Fibroblast of skin of left quadriceps (primary cell): ENCODE measurements at regions not wholly inside any gene's neighbourhood (a gene's known extent, or its start where the extent isn't known, plus 50 kb on each side); places are given as distances from the start of the nearest gene placed in this dataset.
"Not testable (repeated sequence)": the region's sequence is repeated elsewhere in the genome, so short reads cannot be mapped to it uniquely, and the experiment has no call there.

Source experiments
- DNase-seq, 2 experiments: peaks; one replicate each; pipeline ENCODE4 v3.0.0-alpha.2; 2013; ENCODE audit warnings: low read depth in 2 of 2

GRCh38 chr22:47623066-47623762 lies 860.8 kb downstream of the TBC1D22A start:
- DNase-seq, result no peak

DNA sequence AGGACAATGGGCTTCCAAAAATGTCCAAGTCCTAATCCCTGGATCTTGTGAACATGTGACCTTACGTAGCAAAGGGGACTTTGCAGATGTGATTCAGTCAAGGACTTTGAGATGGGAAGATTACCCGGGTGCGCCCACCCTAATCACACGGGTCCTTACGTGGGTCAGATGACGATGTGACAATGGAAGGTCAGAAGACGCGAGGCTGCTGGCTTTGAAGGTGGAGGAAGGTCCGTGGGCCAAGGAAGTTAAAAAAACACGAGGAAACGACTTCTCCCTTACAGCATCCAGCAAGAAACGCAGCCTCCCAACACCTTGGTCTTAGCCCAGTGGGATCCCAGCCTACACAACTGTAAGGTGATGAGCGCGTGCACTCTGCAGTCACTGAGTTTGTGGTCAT lies 860.1 kb downstream of the TBC1D22A start:
- no peak for DNase-seq

GRCh38 chr22:47621253-47621652 lies 858.8 kb downstream of the TBC1D22A start:
- DNase-seq, result no peak

DNA sequence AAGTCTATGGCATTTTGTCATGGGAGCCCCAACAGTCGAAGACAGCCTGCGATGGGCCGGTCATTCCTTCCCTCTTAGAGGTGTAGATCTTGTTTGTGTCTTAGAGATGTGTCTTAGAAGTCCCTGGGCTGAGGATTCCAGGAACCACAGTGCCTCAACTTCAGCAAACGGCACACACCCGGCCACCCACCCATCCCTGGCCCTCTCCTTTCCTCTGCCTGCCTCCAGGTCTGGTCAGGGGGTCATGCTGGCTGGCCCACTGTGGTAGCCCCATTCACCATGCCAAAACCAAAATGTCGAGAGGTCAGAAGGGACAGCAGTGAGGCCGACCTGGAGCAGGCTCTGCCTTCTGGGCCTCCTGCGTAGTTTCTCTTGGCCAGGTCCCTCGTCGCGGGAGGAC lies 857.9 kb downstream of the TBC1D22A start:
- no peak for DNase-seq

GRCh38 chr22:47619631-47620030 lies 857.2 kb downstream of the TBC1D22A start:
- DNase-seq, result no peak

DNA sequence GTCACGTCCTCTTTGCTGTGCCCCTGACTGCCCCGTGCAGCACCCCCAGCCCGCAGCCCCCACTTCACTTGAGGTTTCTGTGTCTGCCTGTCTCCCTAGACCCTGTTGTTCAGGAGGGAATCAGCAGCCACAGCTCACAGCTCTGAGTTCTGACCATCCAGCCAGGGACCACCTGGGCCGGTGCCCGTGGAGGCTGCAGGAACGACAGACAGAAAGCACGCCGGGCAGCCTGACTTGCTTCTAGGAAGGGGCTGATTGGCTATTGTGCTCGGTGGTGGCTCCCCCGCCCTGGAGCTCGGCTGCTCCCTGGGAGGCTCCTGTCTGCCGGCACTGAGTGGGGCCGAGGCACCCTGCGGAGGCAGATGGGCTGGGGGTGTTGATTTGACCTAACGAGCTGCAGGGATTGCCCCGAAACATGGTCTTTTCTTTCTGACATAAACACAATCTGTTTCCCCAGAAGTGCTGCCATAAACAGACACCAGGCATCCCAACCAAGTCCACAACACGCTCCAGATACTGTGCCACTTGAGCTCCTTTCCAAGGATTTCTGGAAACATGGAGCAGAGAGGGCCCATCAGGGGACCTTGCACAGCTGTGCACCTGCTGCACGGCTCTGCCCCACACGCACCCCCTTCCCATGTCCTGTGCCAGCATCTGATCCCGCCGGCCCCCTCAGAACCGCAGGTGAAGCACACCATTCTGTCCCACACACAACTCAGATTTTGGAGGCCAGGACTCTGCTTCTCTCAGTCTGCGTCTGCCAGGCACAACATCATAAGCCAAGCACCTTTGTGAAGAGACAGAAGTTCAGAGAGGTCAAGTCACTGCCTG lies 855.9 kb downstream of the TBC1D22A start:
- no peak for DNase-seq

DNA sequence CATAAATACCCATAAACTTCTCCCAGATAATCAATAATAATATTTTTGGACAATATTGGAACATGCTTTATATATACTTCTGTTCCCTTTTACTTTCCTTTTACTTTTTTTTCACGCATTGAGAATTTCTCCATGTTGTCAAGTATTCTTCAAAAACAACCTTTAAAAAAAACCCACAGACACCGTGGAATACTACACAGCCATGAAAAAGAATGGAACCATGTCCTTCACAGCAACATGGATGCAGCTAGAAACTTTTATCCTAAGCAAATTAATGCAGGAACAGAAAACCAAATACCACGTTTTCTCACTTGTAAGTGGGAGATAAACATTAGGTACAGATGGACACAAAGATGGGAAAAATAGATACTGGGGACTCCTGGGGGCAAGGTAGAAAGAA lies 854.7 kb downstream of the TBC1D22A start:
- DNase-seq, result no peak

- no peak for DNase-seq
Observed at GRCh38 chr22:47616396-47617020, 854.1 kb downstream of the TBC1D22A start.

DNA sequence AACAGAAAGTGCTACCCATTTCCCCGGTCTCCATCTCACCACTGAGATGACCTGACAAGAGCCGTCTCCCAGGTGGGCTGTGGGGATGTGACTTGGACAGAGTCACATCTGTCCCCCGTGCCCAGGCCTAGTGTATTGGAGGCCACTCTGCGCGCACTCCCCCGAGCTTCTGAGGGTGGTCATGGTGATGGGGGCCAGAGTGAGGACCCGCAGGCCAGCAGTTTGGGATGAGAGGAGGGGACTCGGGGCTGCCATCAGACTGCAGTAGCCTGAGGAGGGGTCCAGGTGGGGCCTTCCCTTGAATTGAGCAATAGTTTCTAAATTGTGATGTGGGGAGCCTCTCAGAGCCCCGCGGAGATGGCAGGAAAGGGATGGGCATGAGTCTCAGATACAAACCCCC lies 852.6 kb downstream of the TBC1D22A start:
- no peak for DNase-seq

- DNase-seq, result no peak
Observed at GRCh38 chr22:47613606-47614350, 851.3 kb downstream of the TBC1D22A start.

- DNase-seq, result not testable (repeated sequence)
Observed at GRCh38 chr22:47613181-47613580, 850.7 kb downstream of the TBC1D22A start.

DNA sequence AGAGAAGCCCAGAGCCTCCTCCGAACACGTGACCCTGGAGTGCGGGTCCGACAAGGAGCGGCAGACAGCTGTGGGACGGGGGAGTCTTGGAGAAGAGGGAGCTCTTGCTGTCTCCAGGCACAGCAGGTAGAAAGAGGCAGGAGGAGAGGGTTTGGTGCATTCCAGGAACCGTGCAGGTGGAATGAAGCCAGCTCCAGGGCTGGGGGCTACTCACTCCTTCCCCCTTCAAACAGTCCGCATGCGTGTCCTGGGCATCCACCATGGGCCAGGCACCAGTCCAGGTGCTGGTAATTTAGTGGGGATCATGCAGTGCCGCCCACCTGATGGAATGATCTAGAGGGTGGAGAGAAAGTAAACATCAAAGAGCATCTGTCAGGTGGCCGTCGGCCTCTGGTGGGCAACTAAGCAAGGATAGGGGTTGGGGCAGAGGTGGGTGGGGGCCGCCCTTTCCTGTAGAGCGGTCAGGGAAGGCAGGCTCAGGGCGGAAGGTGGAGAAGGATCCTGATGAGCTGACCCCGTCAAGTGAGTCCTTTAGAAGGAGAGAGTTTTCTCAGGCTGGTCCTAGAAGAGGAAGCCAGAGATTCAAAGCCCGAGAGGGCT lies 850.0 kb downstream of the TBC1D22A start:
- no peak for DNase-seq

DNA sequence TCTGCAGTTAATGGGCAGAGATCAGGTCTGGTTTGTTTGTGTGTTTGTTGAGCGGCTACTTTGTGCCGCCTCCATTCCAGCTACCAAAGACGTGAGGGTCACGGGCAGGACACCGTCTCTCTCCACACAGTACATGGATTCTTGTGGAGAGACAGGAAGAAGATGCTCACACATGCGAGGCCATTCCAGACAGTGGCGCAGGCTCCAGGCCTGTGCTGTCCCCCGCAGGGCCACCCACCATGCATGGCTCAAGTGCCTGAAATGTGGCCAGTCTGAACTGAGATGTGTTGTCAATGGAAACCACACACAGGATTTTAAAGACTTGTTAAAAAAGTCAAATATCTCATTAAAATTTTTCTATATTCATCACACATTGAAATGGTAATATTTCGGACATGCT lies 848.3 kb downstream of the TBC1D22A start:
- DNase-seq, result no peak

GRCh38 chr22:47610281-47610680 lies 847.8 kb downstream of the TBC1D22A start:
- DNase-seq, result no peak

DNA sequence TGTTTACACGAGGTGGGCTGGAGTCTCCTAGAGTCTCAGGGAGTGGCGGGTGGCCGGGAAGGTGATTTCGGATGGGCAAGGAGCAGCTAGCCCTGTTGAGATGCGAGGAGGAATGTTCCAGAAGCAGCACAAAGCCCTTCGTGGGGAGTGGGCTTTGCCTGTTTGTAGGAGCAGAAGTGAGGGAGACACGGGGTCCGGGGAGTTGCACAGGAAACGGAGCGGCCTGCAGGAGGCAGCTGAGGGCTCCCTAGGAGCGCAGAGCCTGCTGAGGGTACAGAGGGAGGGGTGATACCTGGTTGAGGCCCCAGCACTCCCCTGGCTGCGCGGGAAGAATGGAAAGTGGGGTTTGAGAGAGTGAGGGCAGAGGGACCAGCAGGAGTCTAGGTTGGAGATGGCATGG lies 847.2 kb downstream of the TBC1D22A start:
- no peak for DNase-seq

DNA sequence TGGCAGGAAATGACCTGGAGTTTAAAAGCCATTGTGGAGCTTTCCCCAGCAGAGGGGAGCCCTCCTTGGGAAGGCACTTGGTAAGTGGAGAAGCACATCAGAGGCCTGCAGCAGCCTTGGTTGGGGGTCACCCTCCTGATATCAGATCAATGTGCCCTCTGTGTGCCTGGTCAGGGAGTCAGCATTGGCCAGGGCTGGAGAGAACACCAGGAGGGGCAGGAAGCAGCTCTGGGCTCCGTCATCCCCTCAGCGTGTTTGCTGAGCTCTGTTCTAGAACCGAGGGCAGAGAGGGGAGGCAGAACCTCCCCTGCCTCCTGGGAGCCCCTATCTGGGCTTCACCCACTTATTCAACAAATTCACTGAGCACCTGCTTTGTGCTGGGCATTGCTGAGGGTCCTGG lies 846.0 kb downstream of the TBC1D22A start:
- DNase-seq, result no peak

GRCh38 chr22:47607486-47607885 lies 845.0 kb downstream of the TBC1D22A start:
- no peak for DNase-seq

- no peak for DNase-seq
Observed at GRCh38 chr22:47606426-47606825, 844.0 kb downstream of the TBC1D22A start.

GRCh38 chr22:47605886-47606285 lies 843.4 kb downstream of the TBC1D22A start:
- no peak for DNase-seq

DNA sequence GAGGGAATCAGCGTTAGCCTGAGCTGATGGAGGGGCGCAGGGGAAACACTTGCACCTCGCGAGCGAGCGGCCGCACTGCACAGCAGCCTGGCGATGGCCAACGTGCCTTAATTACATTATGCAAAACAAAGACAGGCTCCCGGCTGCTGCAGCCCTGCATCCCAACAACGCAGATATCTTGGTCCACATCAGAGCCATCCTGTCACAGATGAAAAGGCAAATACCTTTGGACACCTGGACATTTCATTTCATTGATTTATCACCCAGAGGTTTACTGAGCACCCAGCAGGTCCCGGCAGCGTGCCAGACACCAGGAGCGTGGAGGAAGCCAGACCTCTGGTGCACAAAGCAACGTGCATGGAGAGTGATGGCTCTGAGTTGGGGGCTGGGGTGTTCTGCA lies 843.0 kb downstream of the TBC1D22A start:
- DNase-seq, result no peak

- no peak for DNase-seq
Observed at GRCh38 chr22:47604563-47604962, 842.1 kb downstream of the TBC1D22A start.

- DNase-seq, result no peak
Observed at GRCh38 chr22:47602732-47603131, 840.3 kb downstream of the TBC1D22A start.
